GM19468 (cell line): ENCODE measurements at regions not wholly inside any gene's neighbourhood (a gene's known extent, or its start where the extent isn't known, plus 50 kb on each side); places are given as distances from the start of the nearest gene placed in this dataset.
"Not testable (repeated sequence)": the region's sequence is repeated elsewhere in the genome, so short reads cannot be mapped to it uniquely, and the experiment has no call there.

ENCODE experiments used
- ATAC-seq: cut with Tn5 transposase; IDR thresholded peaks from one replicate; pipeline ENCODE4 v1.9.1; 2021; ENCODE audit warnings: mild to moderate bottlenecking, moderate library complexity, moderate number of reproducible peaks; ENCODE audit not compliant: unreplicated experiment; ENCODE audit errors: extremely low read depth

DNA sequence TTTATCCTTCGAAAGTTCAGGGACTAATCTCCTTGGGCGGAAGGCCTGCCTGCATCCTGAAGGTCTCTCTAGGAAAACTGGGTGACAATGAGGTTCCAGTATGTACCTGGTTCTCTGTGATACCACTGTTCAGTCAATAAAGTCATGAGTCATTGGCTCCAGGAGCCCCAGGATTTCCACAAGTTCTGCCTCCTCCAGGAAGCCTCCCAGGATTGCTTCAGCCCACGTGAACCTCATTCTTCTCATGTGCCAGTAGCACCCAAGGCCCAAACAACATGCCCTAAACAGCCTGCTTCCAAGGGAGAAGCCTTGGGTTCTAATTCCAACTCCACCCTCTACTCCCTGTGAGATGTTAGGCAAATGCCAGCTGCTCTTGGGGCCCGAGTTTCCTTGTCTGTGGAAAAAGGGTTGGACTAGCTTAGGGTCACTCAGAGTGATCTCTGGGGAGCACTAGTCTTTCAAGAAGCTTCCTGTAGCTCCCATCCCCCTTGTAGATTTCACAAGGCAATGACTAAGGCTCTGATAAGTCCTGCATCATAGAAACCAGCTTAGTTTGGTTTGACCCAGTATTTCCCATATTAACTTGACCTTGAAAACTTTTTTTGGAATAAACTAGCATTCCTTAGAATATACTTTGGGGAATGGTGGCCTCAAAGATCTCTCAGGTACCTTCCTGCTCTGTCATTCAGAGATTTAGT, 118.3 kb upstream of the ATP2B2 start:
- no peak for ATAC-seq

DNA sequence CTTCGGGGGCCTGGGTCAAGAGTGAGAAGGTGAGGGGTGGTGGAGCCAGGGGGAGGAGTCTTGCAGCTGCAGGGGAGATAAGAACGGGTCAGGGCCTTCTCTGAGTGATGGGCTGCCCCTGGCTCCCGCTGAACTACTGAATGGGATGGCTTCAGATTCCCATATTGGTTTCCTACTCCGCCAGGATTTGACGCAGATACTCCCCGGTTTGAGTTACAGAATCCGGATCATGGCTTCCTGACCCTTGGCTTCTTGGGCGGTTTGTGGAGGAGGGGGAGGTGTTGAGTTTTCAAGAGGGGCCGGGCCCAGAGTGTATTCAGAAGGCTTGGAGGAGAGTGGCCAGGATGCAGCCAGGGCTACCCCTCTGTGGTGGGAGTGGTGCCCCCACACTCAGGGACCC, 119.9 kb upstream of the ATP2B2 start:
- no peak for ATAC-seq

DNA sequence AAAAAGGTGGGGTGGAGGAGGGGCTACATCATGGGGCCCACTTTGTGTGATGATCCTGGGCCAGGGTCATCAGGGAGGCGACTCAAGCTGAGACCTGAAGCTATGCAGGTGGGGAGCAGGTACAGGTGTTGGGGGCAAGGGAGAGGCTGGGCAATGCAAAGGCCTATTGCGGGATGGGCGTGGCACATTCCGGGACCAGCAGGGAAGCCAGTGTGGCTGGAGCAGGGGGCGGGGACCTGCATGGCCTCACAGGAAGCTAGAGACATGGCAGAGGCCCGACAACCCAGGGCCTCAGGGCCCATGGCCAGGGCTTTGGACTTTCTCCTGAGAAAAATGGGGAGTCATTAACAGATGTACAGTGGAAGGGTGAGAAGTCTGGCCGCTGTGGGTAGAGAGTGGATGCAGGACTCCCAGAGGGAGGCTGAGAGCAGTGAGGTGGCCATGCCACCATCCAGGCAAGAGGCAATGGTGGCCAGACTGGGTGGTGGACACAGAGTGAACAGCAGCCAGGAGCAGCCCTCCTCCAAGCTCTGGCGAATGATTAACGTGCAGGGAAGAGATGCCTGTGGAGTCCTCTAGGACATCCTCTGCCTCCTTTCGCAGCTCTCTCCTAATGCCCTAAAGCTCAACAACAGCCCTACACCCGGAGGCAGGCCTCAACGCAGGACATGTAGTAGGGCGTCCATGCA, 122.6 kb upstream of the ATP2B2 start:
- ATAC-seq: no peak

DNA sequence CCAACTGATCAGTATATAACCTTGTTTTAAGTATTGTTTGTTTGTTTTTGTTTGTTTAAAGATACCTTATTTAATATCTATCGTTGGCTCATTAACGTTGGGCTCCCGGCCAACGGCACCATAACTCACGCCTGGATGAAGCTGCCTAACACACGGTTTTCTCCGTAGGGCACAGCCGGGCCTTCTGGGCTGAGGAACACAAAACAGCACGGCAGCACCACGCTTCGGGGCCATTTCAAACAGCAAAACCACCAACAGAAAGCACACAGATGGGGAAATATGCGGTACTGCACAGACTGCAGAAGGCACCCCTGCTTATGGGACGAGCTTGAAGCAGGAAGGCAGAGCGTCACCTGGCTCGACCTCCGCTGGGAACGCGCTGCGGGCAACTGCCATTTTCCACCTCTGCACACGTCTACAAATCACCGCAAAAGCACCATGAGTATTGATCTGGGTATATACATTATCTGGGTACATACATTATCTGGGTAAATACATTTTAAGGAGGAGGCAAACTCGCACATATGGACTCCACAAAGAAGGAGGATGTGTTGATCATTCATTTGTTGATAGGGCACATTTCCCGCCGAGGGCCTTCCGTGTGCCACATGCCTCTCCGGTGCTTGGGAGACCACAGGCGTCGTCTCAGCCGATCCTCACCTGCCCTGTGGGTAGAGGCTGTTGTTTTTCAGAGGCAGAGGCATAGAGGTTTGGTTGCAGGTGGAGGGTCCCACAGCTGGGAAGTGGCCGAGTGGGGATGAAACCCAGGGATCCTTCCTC, 123.7 kb upstream of the ATP2B2 start:
- no peak for ATAC-seq

DNA sequence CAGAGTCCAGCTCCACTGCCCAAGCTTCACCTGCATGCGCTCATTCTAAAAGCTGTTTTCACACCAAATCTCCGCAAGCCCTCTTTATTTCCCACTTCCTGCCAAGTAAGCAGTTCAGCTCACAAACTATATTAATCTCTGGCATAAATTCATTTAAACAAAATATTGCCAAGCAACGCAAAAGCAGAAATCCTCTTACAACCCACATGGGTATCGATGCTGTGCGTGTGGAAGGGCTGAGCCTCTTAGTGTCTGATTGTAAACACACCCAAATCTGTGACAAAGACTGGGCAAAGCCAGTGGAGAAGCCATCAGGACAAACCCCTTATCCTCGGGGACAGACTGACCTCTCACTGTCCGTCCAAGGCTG, 124.3 kb upstream of the ATP2B2 start:
- no peak for ATAC-seq

DNA sequence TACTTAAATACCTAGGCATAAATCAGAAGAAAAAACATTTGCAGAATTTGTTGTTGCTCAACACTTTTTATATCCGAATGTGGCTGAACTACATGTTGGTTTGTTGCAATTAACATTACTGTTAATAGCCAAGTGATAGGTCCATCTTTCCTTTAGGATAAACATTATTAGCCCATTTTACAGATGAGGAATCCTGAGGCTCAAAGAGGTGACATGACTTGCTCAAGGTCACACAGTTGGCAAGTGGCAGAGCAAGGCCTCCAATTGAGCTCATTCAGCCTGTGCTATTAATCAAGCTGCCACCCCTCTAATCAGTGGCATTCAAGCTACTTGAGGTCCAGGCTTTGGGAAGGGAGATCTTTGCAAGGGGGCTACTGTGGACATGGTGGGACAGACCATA, 125.8 kb upstream of the ATP2B2 start:
- ATAC-seq: no peak

DNA sequence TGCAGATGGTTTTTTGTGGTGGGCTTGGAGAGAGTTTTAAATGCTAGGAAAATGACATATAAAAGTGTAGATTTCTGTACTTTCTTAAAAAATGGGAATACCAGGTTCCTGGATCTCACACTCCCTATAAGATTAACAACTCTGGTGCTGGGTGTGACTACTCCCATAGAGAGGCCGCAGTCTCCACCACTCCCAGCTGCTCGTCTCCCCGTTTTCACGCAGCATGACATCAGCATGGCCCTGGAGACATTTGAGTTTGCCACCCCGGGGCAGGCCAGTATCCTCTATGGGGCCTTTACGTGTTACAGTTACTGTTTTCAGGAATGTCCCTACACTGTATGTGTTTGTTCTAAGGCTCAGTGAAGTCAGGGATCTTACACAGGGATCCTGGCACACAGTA, 126.7 kb upstream of the ATP2B2 start:
- ATAC-seq: no peak

DNA sequence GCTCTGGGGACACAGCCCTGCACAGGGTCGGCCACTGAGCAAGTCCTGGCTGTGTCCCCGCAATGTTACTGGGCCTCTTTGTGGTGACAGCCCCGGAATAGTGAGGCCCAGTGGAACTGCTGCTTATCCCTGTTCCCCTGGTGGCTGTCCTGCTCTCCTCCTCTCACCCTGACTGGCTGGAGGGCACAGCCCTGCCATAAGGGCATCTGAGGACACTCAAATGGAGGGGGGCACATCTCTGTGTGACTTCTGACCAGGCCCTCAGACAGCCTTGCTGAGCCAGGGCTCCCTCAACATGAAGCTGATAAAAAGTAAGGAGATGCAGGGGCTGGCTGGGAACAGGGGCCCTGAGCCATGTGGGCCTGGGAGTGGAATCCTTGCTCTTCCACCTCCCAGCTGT, 127.4 kb upstream of the ATP2B2 start:
- ATAC-seq: no peak

DNA sequence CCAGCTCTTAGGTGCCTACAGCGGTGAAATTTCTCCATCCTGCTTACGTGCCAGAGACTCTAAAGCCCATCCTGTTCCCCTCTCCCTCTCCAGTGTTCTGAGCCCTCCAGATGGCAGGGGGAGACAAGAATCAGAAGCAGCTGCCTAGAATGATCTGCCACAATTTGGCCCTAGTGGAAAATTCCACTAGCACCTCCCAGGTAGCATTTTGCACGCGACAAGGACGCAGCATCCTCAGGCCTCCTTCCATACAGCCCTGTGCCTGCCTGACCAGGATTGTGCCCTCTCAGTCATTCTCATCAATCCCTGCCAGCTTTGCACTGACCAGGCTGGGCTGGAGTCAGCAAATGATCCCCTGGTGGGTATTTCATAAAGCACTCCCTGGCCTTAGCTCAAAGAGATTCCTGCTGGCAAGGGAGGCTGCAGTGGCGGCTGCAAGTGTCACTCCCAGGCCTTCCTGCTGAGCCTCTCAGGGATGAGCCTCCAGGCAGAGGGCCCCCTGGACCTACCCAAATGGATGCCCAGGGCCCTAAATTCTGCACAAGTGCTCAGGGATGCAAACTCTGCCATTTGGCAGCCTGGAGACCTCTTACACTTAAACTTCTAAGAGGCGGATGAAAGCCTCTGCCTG, 130.2 kb upstream of the ATP2B2 start:
- no peak for ATAC-seq

DNA sequence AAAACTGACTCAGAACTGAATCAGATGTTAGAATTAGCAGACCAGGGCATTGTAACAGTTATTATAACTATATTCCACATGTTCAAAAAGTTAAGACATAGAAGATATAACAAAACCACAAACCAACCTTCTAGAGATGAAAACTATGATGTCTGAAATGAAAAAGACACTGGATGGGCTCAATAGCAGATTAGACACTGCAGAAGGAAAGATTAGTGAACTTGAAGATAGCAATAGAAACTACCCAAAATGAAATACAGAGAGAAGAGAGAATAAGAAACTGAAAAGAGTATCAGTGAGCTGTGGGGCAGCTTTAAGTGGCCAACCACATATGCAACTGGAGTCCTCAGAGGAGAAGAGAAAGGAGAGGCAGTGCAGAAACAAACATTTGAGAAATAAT, 132.0 kb upstream of the ATP2B2 start:
- no peak for ATAC-seq

DNA sequence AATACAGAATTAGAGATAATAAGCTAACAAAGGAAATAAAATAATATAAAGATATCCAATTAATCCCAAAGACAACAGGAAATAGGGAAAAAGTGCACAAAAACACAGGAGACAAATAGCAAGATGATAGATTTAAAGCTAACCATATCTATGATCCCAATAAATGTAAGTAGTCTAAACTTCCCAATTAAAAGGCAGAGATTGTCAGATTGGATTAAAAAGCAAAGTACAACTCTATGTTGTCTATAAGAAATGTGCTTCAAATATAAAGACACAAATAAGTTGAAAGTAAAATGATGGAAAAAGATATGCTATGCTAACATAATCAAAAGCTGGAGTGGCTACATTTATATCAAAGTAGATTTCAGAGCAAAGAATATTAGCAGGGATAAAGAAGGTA, 133.1 kb upstream of the ATP2B2 start:
- ATAC-seq: no peak

DNA sequence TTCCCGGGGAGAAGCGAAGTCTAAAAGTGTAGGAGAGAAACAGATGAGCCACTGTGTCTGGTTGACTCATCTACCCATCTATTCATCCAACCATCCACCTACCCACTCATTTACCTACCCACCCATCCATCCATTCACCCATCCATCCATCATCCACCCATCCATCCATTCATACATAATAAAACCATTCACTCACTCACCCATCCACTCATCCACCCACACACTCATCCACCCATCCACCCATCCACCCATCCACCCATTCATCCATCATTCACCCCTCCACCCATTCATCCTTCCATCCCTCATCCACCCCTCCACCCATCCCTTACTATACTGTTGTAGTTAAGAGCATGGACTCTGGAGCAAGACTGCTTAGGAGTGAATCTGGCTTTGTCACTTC, 136.4 kb upstream of the ATP2B2 start:
- no peak for ATAC-seq

DNA sequence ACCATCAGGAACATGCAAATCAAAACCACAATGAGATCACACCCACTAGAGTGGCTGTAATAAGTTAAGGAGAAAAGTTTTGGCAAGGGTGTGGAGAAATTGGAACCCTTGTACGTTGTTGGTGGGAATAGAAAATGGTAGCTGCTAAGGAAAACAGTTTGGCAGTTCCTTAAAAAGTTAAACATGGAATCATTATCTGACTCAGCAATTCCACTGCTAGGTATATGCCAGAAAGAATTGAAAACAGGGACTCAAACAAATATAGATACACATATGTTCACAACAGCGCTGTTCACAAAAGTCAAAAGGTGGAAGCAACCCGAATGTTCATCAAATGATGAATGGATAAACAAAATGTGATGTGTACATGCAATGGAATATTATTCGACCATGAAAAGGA, 138.8 kb upstream of the ATP2B2 start:
- ATAC-seq: no peak

DNA sequence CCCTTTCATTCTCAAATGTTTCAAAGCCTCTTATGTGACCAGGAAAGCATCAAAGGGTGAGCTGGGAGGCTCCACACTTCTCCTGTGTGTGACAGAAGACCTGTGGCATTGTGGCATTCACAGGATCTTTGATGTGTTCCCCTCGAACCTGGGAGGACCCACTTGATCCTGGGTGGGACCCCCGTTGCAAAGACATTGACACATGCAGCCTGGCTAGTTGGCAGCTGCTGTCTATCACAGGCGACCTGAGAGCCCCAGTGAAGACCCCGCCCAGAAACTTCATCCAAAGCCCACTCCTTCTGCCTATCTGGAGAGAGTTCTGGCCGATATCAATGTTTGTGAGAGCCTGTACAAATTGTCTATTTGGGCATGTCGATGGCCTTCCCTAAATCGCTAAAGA, 140.4 kb upstream of the ATP2B2 start:
- ATAC-seq: no peak

DNA sequence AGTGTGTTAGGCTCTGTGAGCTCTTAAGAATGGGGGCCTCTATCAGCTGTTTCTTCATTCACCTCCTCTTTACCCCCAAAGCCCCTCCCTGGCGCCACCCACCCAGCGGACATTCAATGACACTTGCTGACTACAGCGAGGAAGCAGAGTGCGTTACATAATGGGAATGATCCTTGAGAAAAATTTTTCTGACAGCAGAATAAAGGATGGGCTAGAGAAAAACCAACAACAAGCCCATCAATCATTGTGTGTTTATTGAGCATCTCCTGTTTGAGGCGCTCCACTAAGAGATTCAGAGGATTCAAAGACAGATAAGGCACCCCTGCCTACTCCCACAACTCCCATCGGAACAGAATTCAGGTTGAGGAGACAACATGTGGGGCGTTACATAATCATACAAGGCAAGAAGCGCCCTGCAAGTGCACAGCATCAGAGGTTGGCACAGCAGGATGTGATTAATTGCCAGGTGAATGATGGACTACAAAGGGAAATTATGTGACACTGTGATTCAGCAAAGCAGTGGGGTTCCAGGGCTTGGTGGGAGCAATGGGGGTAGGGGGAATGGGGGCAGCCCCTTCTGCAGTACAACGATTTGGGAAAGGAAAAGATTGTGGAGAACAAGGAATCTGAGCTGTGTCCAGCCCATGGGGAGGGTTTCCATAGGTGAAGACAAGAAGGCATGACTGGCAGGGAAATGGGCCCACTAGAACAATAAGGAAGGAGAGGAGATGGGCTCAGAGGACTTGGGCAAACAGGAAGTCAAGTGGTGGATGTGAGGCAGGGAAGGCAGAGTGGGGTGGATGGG, 141.3 kb upstream of the ATP2B2 start:
- no peak for ATAC-seq

DNA sequence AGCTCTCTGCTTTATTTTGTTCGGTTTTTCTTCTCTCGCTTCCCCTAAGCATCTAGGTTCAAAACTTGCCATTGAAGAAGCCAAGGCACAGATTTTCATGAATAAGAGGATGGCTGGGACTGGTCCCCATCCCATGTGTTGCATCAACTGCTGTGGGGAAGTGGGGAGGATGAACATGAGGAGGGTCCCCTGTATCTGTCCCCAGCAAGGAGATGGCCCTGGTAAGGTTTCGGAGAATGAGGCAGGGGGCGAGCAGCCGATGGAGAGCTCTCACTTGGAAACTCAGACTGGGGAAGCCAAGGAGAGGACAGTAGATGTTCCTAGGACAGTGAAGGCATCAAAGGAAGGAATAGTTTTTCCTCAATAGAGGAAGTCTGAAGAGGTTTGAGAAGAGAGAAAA, 142.0 kb upstream of the ATP2B2 start:
- ATAC-seq: no peak

DNA sequence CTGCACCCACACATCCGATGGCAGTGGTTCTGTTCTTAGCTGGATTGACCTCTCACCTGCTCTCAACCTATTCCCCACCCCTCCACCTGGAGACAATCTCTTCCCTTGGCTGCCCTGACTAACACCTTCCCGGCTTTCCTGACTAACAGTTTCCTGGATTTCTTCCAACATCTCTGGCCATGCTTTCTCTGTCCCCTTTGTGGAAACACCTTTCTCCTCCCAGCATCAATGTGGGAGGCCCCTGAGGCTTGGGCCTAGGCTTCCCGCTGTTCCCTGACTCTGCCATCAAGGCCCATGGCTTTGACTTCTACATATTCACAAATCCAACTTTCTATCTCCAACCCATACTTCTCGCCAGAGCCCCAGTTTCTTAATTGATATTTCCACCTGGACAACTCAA, 142.8 kb upstream of the ATP2B2 start:
- ATAC-seq: no peak

DNA sequence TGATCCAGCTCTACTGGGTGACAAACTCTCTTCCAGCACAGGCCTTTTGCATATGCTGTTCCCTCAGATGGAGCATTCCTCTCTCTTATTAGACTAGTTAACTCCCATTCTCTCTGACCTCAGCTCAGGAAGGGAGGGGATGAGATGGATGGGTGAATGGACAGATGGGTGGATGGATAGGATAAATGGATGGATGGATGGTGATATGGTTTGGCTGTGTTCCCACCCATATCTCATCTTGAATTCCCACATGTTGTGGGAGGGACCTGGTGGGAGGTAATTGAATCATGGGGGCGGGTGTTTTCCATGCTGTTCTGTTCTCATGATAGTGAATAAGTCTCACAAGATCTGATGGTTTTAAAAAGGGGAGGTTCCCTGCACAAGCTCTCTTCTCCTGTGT, 144.1 kb upstream of the ATP2B2 start:
- not testable (repeated sequence) for ATAC-seq

DNA sequence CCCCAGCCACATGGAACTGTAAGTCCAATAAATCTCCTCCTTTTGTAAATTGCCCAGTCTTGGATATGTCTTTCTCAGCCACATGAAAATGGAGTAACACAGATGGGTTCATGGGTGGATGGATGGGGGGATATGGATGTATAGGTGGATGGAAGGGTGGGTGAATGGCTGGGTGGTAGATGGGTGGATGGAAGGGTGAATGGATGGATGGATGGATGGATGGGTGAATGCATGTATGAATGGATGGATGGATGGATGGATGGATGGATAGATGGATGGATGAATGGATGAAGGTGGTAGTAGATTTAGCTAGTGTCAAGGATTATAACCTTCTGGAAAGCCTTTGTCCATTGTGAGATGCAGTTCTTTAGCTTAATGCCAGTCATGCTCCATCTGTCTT, 146.1 kb upstream of the ATP2B2 start:
- ATAC-seq: no peak

DNA sequence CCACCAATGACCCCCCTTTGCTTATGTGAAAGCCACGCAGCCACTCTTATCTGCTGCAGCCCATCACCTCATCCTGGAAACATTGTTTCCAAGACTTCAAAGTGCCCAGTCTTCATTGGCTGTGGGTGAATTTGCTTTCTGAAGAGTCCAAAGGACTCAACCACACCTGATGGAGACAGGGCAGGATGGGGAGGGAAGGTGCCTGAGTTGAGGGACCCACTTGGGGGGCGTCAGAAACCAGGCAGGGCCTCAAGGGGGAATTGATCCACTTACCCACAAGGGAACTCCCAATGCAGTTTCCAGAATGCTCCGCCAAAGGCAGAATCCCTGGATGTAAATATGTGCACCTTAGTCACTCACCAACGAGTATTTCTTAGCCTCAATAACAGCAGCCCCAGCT, 147.9 kb upstream of the ATP2B2 start:
- no peak for ATAC-seq
